Gastroesophageal sphincter (tissue), 3 donors: ENCODE measurements at regions not wholly inside any gene's neighbourhood (a gene's known extent, or its start where the extent isn't known, plus 50 kb on each side); places are given as distances from the start of the nearest gene placed in this dataset.

ENCODE experiments used
- CTCF ChIP-seq, 4 experiments: fragments of 200-600 bp in 2 of 4; fragments of 450-650 bp in 2 of 4; sonication (generic) in 1 of 4; IDR thresholded peaks; one replicate each; pipeline ENCODE4 v1.5.1; 2017 to 2019; ENCODE audit warnings: antibody characterized with exemption in 4 of 4, mild to moderate bottlenecking in 2 of 4, moderate library complexity in 2 of 4
- POLR2AphosphoS5 ChIP-seq: sonication (generic); formaldehyde crosslinking; IDR thresholded peaks from one replicate; pipeline ENCODE4 v1.6.1; 2017; ENCODE audit warnings: antibody characterized with exemption

GRCh38 chr17:70369391-70369790, 200.1 kb downstream of the KCNJ2 start:
- TF ChIP-seq CTCF (IDR thresholded peaks at IDR 0.05): no peak
- no peak for TF ChIP-seq POLR2AphosphoS5
